Ramos (cell line): ENCODE measurements at regions not wholly inside any gene's neighbourhood (a gene's known extent, or its start where the extent isn't known, plus 50 kb on each side); places are given as distances from the start of the nearest gene placed in this dataset.
"Not testable (repeated sequence)": the region's sequence is repeated elsewhere in the genome, so short reads cannot be mapped to it uniquely, and the experiment has no call there.

ENCODE experiments used
- in situ Hi-C: fragments of 300-500 bp; cut with MboI; formaldehyde crosslinking; loops from one replicate; pipeline ENCODE4 v1.14.3; 2022; ENCODE audit warnings: low sequenced_read_pairs; ENCODE audit not compliant: unreplicated experiment

GRCh38 chr11:4315292-4315691, 52.9 kb downstream of the OR52B4 start:
- in situ Hi-C loops: not testable (repeated sequence)

- in situ Hi-C loops: not testable (repeated sequence)
These were observed 91.0 kb downstream of the OR52B4 start for GRCh38 chr11:4277225-4277624.

- in situ Hi-C loops: not testable (repeated sequence)
These were observed 117.1 kb downstream of the OR52B4 start for GRCh38 chr11:4251085-4251484.

GRCh38 chr11:4249475-4249874, 118.7 kb downstream of the OR52B4 start:
- in situ Hi-C loops: not testable (repeated sequence)

GRCh38 chr11:4237771-4238170, 130.4 kb downstream of the OR52B4 start:
- in situ Hi-C loops: not testable (repeated sequence)

- in situ Hi-C loops: not testable (repeated sequence)
These were observed 124.3 kb downstream of the RRM1 start for GRCh38 chr11:4218857-4219256.

GRCh38 chr11:4213746-4214145, 119.1 kb downstream of the RRM1 start:
- in situ Hi-C loops: no loop called here

GRCh38 chr11:4211991-4212390, 117.4 kb downstream of the RRM1 start:
- in situ Hi-C loops: no loop called here

GRCh38 chr11:4203603-4204360, 109.2 kb downstream of the RRM1 start:
- in situ Hi-C loops: no loop called here

GRCh38 chr11:4202749-4203148, 108.2 kb downstream of the RRM1 start:
- in situ Hi-C loops: no loop called here

- in situ Hi-C loops: loop anchor here (10.0 kb wide), 1 partner anchor 298 kb away; no protein-coding TSS in a partner anchor
These were observed 102.5 kb downstream of the RRM1 start for GRCh38 chr11:4197112-4197511.

GRCh38 chr11:4195909-4196308, 101.3 kb downstream of the RRM1 start:
- in situ Hi-C loops: loop anchor here (10.0 kb wide), 1 partner anchor 299 kb away; no protein-coding TSS in a partner anchor

- in situ Hi-C loops: loop anchor here (10.0 kb wide), 1 partner anchor 300 kb away; no protein-coding TSS in a partner anchor
These were observed 100.3 kb downstream of the RRM1 start for GRCh38 chr11:4194889-4195288.

GRCh38 chr11:4191031-4191571, 96.5 kb downstream of the RRM1 start:
- in situ Hi-C loops: loop anchor here (10.0 kb wide), 1 partner anchor 304 kb away; no protein-coding TSS in a partner anchor

- in situ Hi-C loops: loop anchor here (10.0 kb wide), 1 partner anchor 304 kb away; no protein-coding TSS in a partner anchor
These were observed 95.9 kb downstream of the RRM1 start for GRCh38 chr11:4190519-4190918.

GRCh38 chr11:4190098-4190497, 95.5 kb downstream of the RRM1 start:
- in situ Hi-C loops: loop anchor here (10.0 kb wide), 1 partner anchor 305 kb away; no protein-coding TSS in a partner anchor
